ENCODE measurements at regions not wholly inside any gene's neighbourhood (a gene's known extent, or its start where the extent isn't known, plus 50 kb on each side); places are given as distances from the start of the nearest gene placed in this dataset.

GRCh38 chr2:221120643-221121042, 451.5 kb downstream of the EPHA4 start:
- Histone ChIP-seq H4K20me1 (ENCODE audit: insufficient read depth, low read length) (no peaks in the 10 kb centered on the region), H3K4me1 (ENCODE audit: insufficient read depth, low read length, severe bottlenecking) (no peaks in the 10 kb centered on the region), H3K79me2 (ENCODE audit: insufficient read depth, low read length) (no peaks in the 10 kb centered on the region), H3K4me2 (ENCODE audit: low read length) (no peak overlapping the region), H3K27ac (ENCODE audit: low read depth, low read length, poor library complexity, severe bottlenecking) (no peak overlapping the region), H3K9me3 (ENCODE audit: low read length) (no peaks in the 10 kb centered on the region), H3F3A (ENCODE audit: insufficient read depth, low read length) (no peaks in the 10 kb centered on the region), H3K4me3 (ENCODE audit: low read depth, low read length, poor library complexity, severe bottlenecking) (no peak overlapping the region), H2AFZ (ENCODE audit: low read length) (no peak overlapping the region), H3K27me3 (ENCODE audit: insufficient read depth, low read length) (no peaks in the 10 kb centered on the region), H3K9me2 (ENCODE audit: low read depth, low read length) (no peaks in the 10 kb centered on the region), H3K36me3 (ENCODE audit: insufficient read depth, low read length) (no peaks in the 10 kb centered on the region), H3K9ac (ENCODE audit: low read length) (no peak overlapping the region)
- TF ChIP-seq CTCF (IDR thresholded peaks at IDR 0.05; ENCODE audit: low read length) (no peak), EZH2 (IDR thresholded peaks at IDR 0.05; ENCODE audit: borderline replicate concordance, low read length) (no peak)

GRCh38 chr2:221123396-221123795, 448.7 kb downstream of the EPHA4 start:
- H4K20me1 ChIP-seq (ENCODE audit: insufficient read depth, low read length): no peaks in the 10 kb centered on the region
- no peaks in the 10 kb centered on the region for H3K4me1 ChIP-seq (ENCODE audit: insufficient read depth, low read length, severe bottlenecking)
- no peak overlapping the region for H3K4me3 ChIP-seq (ENCODE audit: low read depth, low read length, poor library complexity, severe bottlenecking)
- no peak overlapping the region for H3K9ac ChIP-seq (ENCODE audit: low read length)
- H3K79me2 ChIP-seq (ENCODE audit: insufficient read depth, low read length): no peaks in the 10 kb centered on the region
- TF ChIP-seq EZH2 (IDR thresholded peaks at IDR 0.05; ENCODE audit: borderline replicate concordance, low read length): no peak
- H3K9me3 ChIP-seq (ENCODE audit: low read length): no peaks in the 10 kb centered on the region
- no peaks in the 10 kb centered on the region for H3K9me2 ChIP-seq (ENCODE audit: low read depth, low read length)
- no peaks in the 10 kb centered on the region for H3F3A ChIP-seq (ENCODE audit: insufficient read depth, low read length)
- H3K27me3 ChIP-seq (ENCODE audit: insufficient read depth, low read length): no peaks in the 10 kb centered on the region
- H2AFZ ChIP-seq (ENCODE audit: low read length): no peak overlapping the region
- H3K27ac ChIP-seq (ENCODE audit: low read depth, low read length, poor library complexity, severe bottlenecking): no peak overlapping the region
- no peaks in the 10 kb centered on the region for H3K36me3 ChIP-seq (ENCODE audit: insufficient read depth, low read length)
- no peak overlapping the region for H3K4me2 ChIP-seq (ENCODE audit: low read length)

- Histone ChIP-seq H3K9me2 (ENCODE audit: low read depth, low read length) (no peaks in the 10 kb centered on the region), H3K4me2 (ENCODE audit: low read length) (no peak overlapping the region), H3K27ac (ENCODE audit: low read depth, low read length, poor library complexity, severe bottlenecking) (no peak overlapping the region), H3K36me3 (ENCODE audit: insufficient read depth, low read length) (no peaks in the 10 kb centered on the region), H3K9me3 (ENCODE audit: low read length) (no peaks in the 10 kb centered on the region), H2AFZ (ENCODE audit: low read length) (no peak overlapping the region), H3K79me2 (ENCODE audit: insufficient read depth, low read length) (no peaks in the 10 kb centered on the region), H3K4me3 (ENCODE audit: low read depth, low read length, poor library complexity, severe bottlenecking) (no peak overlapping the region), H3K27me3 (ENCODE audit: insufficient read depth, low read length) (no peaks in the 10 kb centered on the region), H3K9ac (ENCODE audit: low read length) (no peak overlapping the region), H4K20me1 (ENCODE audit: insufficient read depth, low read length) (no peaks in the 10 kb centered on the region), H3K4me1 (ENCODE audit: insufficient read depth, low read length, severe bottlenecking) (no peaks in the 10 kb centered on the region), H3F3A (ENCODE audit: insufficient read depth, low read length) (no peaks in the 10 kb centered on the region)
- no peak for TF ChIP-seq EZH2 (IDR thresholded peaks at IDR 0.05; ENCODE audit: borderline replicate concordance, low read length)
- no peak for TF ChIP-seq CTCF (IDR thresholded peaks at IDR 0.05; ENCODE audit: low read length)
These were observed 447.4 kb downstream of the EPHA4 start for GRCh38 chr2:221124532-221125240.

- Histone ChIP-seq H3K27me3 (ENCODE audit: insufficient read depth, low read length) (no peaks in the 10 kb centered on the region), H3K79me2 (ENCODE audit: insufficient read depth, low read length) (no peaks in the 10 kb centered on the region), H3K4me1 (ENCODE audit: insufficient read depth, low read length, severe bottlenecking) (no peaks in the 10 kb centered on the region), H3F3A (ENCODE audit: insufficient read depth, low read length) (no peaks in the 10 kb centered on the region), H3K27ac (ENCODE audit: low read depth, low read length, poor library complexity, severe bottlenecking) (no peak overlapping the region), H3K9ac (ENCODE audit: low read length) (no peak overlapping the region), H3K4me2 (ENCODE audit: low read length) (no peak overlapping the region), H4K20me1 (ENCODE audit: insufficient read depth, low read length) (no peaks in the 10 kb centered on the region), H2AFZ (ENCODE audit: low read length) (no peak overlapping the region), H3K9me3 (ENCODE audit: low read length) (no peaks in the 10 kb centered on the region), H3K4me3 (ENCODE audit: low read depth, low read length, poor library complexity, severe bottlenecking) (no peak overlapping the region), H3K9me2 (ENCODE audit: low read depth, low read length) (no peaks in the 10 kb centered on the region), H3K36me3 (ENCODE audit: insufficient read depth, low read length) (no peaks in the 10 kb centered on the region)
- no peak for TF ChIP-seq EZH2 (IDR thresholded peaks at IDR 0.05; ENCODE audit: borderline replicate concordance, low read length)
- no peak for TF ChIP-seq CTCF (IDR thresholded peaks at IDR 0.05; ENCODE audit: low read length)
These were observed 446.4 kb downstream of the EPHA4 start for GRCh38 chr2:221125691-221126090.

All from OCI-LY1 (cell line).